ENCODE measurements at regions not wholly inside any gene's neighbourhood (a gene's known extent, or its start where the extent isn't known, plus 50 kb on each side); places are given as distances from the start of the nearest gene placed in this dataset.

DNA sequence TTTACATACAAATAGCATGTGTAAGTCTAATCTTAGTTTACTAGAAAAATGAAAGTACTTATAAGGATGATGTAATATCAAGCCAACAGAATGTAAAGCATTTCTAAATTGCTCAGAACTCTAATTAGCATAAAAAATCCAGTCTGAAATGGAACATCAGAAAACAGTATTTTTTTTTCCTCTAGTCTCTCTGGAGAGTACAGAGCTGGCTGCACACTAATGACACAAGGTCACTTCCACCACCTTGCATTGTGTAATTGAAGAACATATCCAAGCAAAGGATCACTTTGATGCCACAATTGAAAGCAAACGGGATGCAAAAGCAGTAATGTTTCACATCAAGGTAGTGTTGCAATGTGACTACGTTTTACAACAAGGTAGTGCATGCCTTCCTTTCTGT is 548.0 kb upstream of the LUZP2 start:
- TF ChIP-seq, protein P1, sequence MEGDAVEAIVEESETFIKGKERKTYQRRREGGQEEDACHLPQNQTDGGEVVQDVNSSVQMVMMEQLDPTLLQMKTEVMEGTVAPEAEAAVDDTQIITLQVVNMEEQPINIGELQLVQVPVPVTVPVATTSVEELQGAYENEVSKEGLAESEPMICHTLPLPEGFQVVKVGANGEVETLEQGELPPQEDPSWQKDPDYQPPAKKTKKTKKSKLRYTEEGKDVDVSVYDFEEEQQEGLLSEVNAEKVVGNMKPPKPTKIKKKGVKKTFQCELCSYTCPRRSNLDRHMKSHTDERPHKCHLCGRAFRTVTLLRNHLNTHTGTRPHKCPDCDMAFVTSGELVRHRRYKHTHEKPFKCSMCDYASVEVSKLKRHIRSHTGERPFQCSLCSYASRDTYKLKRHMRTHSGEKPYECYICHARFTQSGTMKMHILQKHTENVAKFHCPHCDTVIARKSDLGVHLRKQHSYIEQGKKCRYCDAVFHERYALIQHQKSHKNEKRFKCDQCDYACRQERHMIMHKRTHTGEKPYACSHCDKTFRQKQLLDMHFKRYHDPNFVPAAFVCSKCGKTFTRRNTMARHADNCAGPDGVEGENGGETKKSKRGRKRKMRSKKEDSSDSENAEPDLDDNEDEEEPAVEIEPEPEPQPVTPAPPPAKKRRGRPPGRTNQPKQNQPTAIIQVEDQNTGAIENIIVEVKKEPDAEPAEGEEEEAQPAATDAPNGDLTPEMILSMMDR (IDR thresholded peaks at IDR 0.05), result no peak
- no peak for TF ChIP-seq POLR2A (IDR thresholded peaks at IDR 0.05)
